Stimulated activated CD4-positive, alpha-beta T cell treated with anti-CD3 and anti-CD28 coated beads, Interleukin-1b, Interleukin-23, amount 100 ng/mL, for 48 hours (primary cell): ENCODE measurements at regions not wholly inside any gene's neighbourhood (a gene's known extent, or its start where the extent isn't known, plus 50 kb on each side); places are given as distances from the start of the nearest gene placed in this dataset.

Experiments used
- DNase-seq: peaks from one replicate; pipeline ENCODE4 v3.0.0-alpha.2; 2020

- DNase-seq = no peak
Measured at GRCh38 chr4:45636175-45636574, 487.7 kb downstream of the GABRG1 start.

- DNase-seq = no peak
Measured at GRCh38 chr4:45629717-45630116, 494.1 kb downstream of the GABRG1 start.

GRCh38 chr4:45621971-45622370 lies 501.9 kb downstream of the GABRG1 start:
- no peak for DNase-seq

GRCh38 chr4:45620808-45621207 lies 503.0 kb downstream of the GABRG1 start:
- DNase-seq = no peak

GRCh38 chr4:45596379-45597101 lies 527.3 kb downstream of the GABRG1 start:
- DNase-seq = no peak

GRCh38 chr4:45580334-45580733 lies 543.5 kb downstream of the GABRG1 start:
- no peak for DNase-seq

GRCh38 chr4:45578874-45579273 lies 545.0 kb downstream of the GABRG1 start:
- no peak for DNase-seq

- DNase-seq = no peak
Measured at GRCh38 chr4:45576275-45576674, 547.6 kb downstream of the GABRG1 start.

- DNase-seq = no peak
Measured at GRCh38 chr4:45569619-45570018, 554.2 kb downstream of the GABRG1 start.

GRCh38 chr4:45568694-45569093 lies 555.2 kb downstream of the GABRG1 start:
- DNase-seq = no peak

GRCh38 chr4:45566896-45567603 lies 556.8 kb downstream of the GABRG1 start:
- DNase-seq = no peak

GRCh38 chr4:45554423-45554822 lies 569.4 kb downstream of the GABRG1 start:
- DNase-seq = no peak

GRCh38 chr4:45550766-45551366 lies 573.0 kb downstream of the GABRG1 start:
- DNase-seq = no peak

- no peak for DNase-seq
Measured at GRCh38 chr4:45539142-45539814, 584.6 kb downstream of the GABRG1 start.

- no peak for DNase-seq
Measured at GRCh38 chr4:45530498-45530897, 593.4 kb downstream of the GABRG1 start.

GRCh38 chr4:45527160-45527559 lies 596.7 kb downstream of the GABRG1 start:
- DNase-seq = no peak

- no peak for DNase-seq
Measured at GRCh38 chr4:45518832-45519231, 605.0 kb downstream of the GABRG1 start.

GRCh38 chr4:45502471-45502870 lies 621.4 kb downstream of the GABRG1 start:
- no peak for DNase-seq

GRCh38 chr4:45484740-45485139 lies 639.1 kb downstream of the GABRG1 start:
- no peak for DNase-seq

- no peak for DNase-seq
Measured at GRCh38 chr4:45482346-45482745, 641.5 kb downstream of the GABRG1 start.

- DNase-seq = no peak
Measured at GRCh38 chr4:45477311-45477733, 646.5 kb downstream of the GABRG1 start.

- DNase-seq = no peak
Measured at GRCh38 chr4:45475548-45475947, 648.3 kb downstream of the GABRG1 start.

GRCh38 chr4:45472490-45472889 lies 651.4 kb downstream of the GABRG1 start:
- no peak for DNase-seq

GRCh38 chr4:45471335-45471734 lies 652.5 kb downstream of the GABRG1 start:
- no peak for DNase-seq
